Vagina (tissue), 2 donors: ENCODE measurements at regions not wholly inside any gene's neighbourhood (a gene's known extent, or its start where the extent isn't known, plus 50 kb on each side); places are given as distances from the start of the nearest gene placed in this dataset.

Experiments used
- CTCF ChIP-seq, 3 experiments: fragments of 450-650 bp in 2 of 3; fragments of 200-600 bp in 1 of 3; sonication (generic) in 1 of 3; IDR thresholded peaks; one replicate each; pipeline ENCODE4 v1.5.1; 2017 to 2019; ENCODE audit warnings: antibody characterized with exemption in 3 of 3, mild to moderate bottlenecking in 2 of 3, moderate library complexity in 2 of 3
- POLR2A ChIP-seq, 2 donors: fragments of 450-650 bp; IDR thresholded peaks; one replicate each; pipeline ENCODE4 v1.6.1; 2017; ENCODE audit warnings: antibody characterized with exemption in 2 of 2, mild to moderate bottlenecking in 2 of 2, moderate library complexity in 2 of 2

DNA sequence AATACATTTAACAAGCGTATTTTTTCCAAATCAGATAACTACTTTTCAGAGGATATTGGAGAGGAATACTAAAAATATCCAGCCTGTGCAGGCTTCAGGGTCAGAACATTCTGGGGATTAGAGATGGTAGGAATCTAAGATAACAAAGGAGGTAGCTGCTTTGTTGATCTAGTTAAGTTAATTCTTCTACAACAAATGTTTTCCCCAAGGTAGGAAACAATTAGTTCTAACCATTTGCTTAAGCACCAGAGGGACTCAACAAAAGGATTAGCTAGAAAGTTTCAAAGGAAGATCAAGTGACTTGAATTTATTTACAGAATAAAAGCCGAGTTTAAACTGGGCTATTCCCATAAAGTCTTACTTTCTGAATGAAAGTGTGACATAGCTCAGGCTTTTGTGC lies 524.2 kb downstream of the TMTC2 start:
- TF ChIP-seq CTCF (IDR thresholded peaks at IDR 0.05): no peak
- TF ChIP-seq POLR2A (IDR thresholded peaks at IDR 0.05): no peak
